GM18502 (cell line): ENCODE measurements at regions not wholly inside any gene's neighbourhood (a gene's known extent, or its start where the extent isn't known, plus 50 kb on each side); places are given as distances from the start of the nearest gene placed in this dataset.
"Not testable (repeated sequence)": the region's sequence is repeated elsewhere in the genome, so short reads cannot be mapped to it uniquely, and the experiment has no call there.

Source experiments
- ATAC-seq: cut with Tn5 transposase; IDR thresholded peaks from one replicate; pipeline ENCODE4 v1.9.1; 2021; ENCODE audit warnings: mild to moderate bottlenecking; ENCODE audit not compliant: unreplicated experiment, poor library complexity

- no peak for ATAC-seq
These were observed 380.3 kb downstream of the TSHZ3 start for GRCh38 chr19:30968841-30969399.

GRCh38 chr19:30968210-30968609 lies 381.0 kb downstream of the TSHZ3 start:
- ATAC-seq = no peak

- no peak for ATAC-seq
These were observed 382.8 kb downstream of the TSHZ3 start for GRCh38 chr19:30966486-30966885.

GRCh38 chr19:30959011-30959410 lies 390.2 kb downstream of the TSHZ3 start:
- no peak for ATAC-seq

- ATAC-seq = no peak
These were observed 393.8 kb downstream of the TSHZ3 start for GRCh38 chr19:30955112-30956104.

- not testable (repeated sequence) for ATAC-seq
These were observed 404.8 kb downstream of the TSHZ3 start for GRCh38 chr19:30944276-30944932.

- no peak for ATAC-seq
These were observed 406.0 kb downstream of the TSHZ3 start for GRCh38 chr19:30943101-30943843.

GRCh38 chr19:30942636-30943035 lies 406.6 kb downstream of the TSHZ3 start:
- no peak for ATAC-seq

- no peak for ATAC-seq
These were observed 407.6 kb downstream of the TSHZ3 start for GRCh38 chr19:30941591-30941990.

GRCh38 chr19:30936276-30936675 lies 413.0 kb downstream of the TSHZ3 start:
- ATAC-seq = no peak

GRCh38 chr19:30935146-30935545 lies 414.1 kb downstream of the TSHZ3 start:
- ATAC-seq = no peak

- ATAC-seq = not testable (repeated sequence)
These were observed 415.8 kb downstream of the TSHZ3 start for GRCh38 chr19:30933454-30933853.

GRCh38 chr19:30932854-30933253 lies 416.4 kb downstream of the TSHZ3 start:
- ATAC-seq = no peak

GRCh38 chr19:30930941-30931706 lies 418.1 kb downstream of the TSHZ3 start:
- no peak for ATAC-seq

GRCh38 chr19:30927705-30928104 lies 421.5 kb downstream of the TSHZ3 start:
- no peak for ATAC-seq

- ATAC-seq = no peak
These were observed 424.6 kb downstream of the TSHZ3 start for GRCh38 chr19:30924670-30925069.

GRCh38 chr19:30924069-30924636 lies 425.1 kb downstream of the TSHZ3 start:
- ATAC-seq = no peak

GRCh38 chr19:30923621-30924020 lies 425.6 kb downstream of the TSHZ3 start:
- no peak for ATAC-seq

- no peak for ATAC-seq
These were observed 426.1 kb downstream of the TSHZ3 start for GRCh38 chr19:30923096-30923495.
